ENCODE measurements at regions not wholly inside any gene's neighbourhood (a gene's known extent, or its start where the extent isn't known, plus 50 kb on each side); places are given as distances from the start of the nearest gene placed in this dataset.

DNA sequence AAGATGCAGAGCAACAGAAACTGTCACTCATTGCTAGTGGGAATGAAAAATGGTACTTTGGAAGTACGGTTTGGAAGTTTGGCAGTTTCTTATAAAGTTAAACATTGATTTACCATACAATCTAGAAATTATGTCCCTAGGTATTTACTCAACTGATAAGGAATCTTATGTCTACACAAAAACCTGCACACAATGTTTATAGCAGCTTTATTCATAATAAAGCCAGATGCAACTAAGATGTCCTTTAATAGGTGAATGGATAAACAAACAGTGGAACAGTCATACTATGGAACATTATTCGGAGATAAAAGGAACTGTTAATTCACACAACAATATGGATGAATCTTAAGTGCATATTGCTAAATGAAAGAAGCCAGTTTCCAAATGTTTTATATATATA lies 96.2 kb upstream of the SIRPA start:
- Histone ChIP-seq H3K36me3 (no peaks in the 10 kb centered on the region), H3K4me3 (no peak overlapping the region), H3K9me3 (replicated peaks) (no peaks in the 10 kb centered on the region), H3K27me3 (ENCODE audit: low read depth) (peaks cover 11% of the 10 kb centered on the region), H3K4me1 (peaks cover 29% of the 10 kb centered on the region), H3K27ac (replicated peaks) (no peak overlapping the region)
- intact Hi-C loops (cut with micrococcal nuclease), result no loop called here
- no peak for DNase-seq
- no peak for TF ChIP-seq CTCF (IDR thresholded peaks at IDR 0.05; ENCODE audit: borderline replicate concordance)

GRCh38 chr20:1793821-1794220 lies 101.4 kb upstream of the SIRPA start:
- DNase-seq, result no peak
- Histone ChIP-seq H3K27me3 (ENCODE audit: low read depth) (peaks cover 33% of the 10 kb centered on the region), H3K4me1 (no peaks in the 10 kb centered on the region), H3K27ac (replicated peaks) (no peak overlapping the region), H3K4me3 (no peak overlapping the region), H3K36me3 (no peaks in the 10 kb centered on the region), H3K9me3 (replicated peaks) (no peaks in the 10 kb centered on the region)
- intact Hi-C loops (cut with micrococcal nuclease), result no loop called here
- no peak for TF ChIP-seq CTCF (IDR thresholded peaks at IDR 0.05; ENCODE audit: borderline replicate concordance)

DNA sequence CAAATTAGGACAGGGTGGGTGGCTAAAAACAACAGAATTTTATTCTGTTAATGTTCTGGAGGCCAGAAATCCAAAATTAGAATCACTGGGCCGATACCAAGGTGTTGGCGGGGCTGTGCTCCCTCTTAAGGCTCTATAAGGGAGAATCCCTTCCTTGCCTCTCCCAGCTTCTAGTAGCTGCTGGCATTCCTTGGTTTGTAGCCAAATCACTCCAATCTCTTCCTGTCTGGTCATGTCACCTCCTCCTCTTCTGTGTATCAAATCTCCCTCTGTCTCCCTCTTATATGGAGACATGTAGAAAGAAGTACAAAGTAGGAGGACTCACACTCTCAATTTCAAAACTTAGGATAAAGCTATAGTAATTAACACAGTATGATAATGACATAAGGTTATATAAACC lies 102.9 kb upstream of the SIRPA start:
- H3K9me3 ChIP-seq (replicated peaks), result no peaks in the 10 kb centered on the region
- no peak for TF ChIP-seq CTCF (IDR thresholded peaks at IDR 0.05; ENCODE audit: borderline replicate concordance)
- no peaks in the 10 kb centered on the region for H3K36me3 ChIP-seq
- H3K27me3 ChIP-seq (ENCODE audit: low read depth), result peaks cover 47% of the 10 kb centered on the region
- H3K4me1 ChIP-seq, result no peaks in the 10 kb centered on the region
- no peak for DNase-seq
- no peak overlapping the region for H3K4me3 ChIP-seq
- intact Hi-C loops (cut with micrococcal nuclease), result no loop called here
- H3K27ac ChIP-seq (replicated peaks), result no peak overlapping the region

- Histone ChIP-seq H3K4me1 (no peaks in the 10 kb centered on the region), H3K36me3 (no peaks in the 10 kb centered on the region), H3K4me3 (no peak overlapping the region), H3K9me3 (replicated peaks) (no peaks in the 10 kb centered on the region), H3K27me3 (ENCODE audit: low read depth) (peaks cover 65% of the 10 kb centered on the region), H3K27ac (replicated peaks) (no peak overlapping the region)
- intact Hi-C loops (cut with micrococcal nuclease), result no loop called here
- no peak for DNase-seq
- TF ChIP-seq CTCF (IDR thresholded peaks at IDR 0.05; ENCODE audit: borderline replicate concordance), result no peak
Observed at GRCh38 chr20:1790386-1790785, 104.8 kb upstream of the SIRPA start.

DNA sequence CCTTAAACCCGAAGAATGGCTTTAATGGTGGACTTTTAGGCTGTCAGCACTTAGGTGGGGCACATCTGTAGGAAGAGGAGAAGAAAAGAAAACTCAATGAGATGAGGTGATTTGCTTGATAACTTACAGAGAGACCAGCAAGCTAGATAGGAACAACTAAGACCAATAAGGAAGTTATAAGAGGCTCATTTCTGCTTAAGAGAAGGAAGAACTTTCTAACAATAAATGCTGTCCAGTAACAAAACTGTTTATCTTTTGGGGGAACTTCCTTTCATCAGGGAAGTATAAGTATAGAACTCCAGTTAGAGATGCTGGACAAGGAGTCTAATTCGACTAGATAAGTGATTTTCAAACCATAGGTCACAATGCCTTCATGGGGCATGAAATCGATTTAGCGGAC lies 107.2 kb upstream of the SIRPA start:
- H3K4me3 ChIP-seq, result no peak overlapping the region
- H3K4me1 ChIP-seq, result no peaks in the 10 kb centered on the region
- H3K27ac ChIP-seq (replicated peaks), result no peak overlapping the region
- intact Hi-C loops (cut with micrococcal nuclease), result no loop called here
- TF ChIP-seq CTCF (IDR thresholded peaks at IDR 0.05; ENCODE audit: borderline replicate concordance), result no peak
- H3K36me3 ChIP-seq, result no peaks in the 10 kb centered on the region
- no peak for DNase-seq
- peaks cover 81% of the 10 kb centered on the region for H3K27me3 ChIP-seq (ENCODE audit: low read depth)
- no peaks in the 10 kb centered on the region for H3K9me3 ChIP-seq (replicated peaks)

- DNase-seq, result no peak
- Histone ChIP-seq H3K4me1 (no peaks in the 10 kb centered on the region), H3K9me3 (replicated peaks) (no peaks in the 10 kb centered on the region), H3K4me3 (no peak overlapping the region), H3K36me3 (no peaks in the 10 kb centered on the region), H3K27me3 (ENCODE audit: low read depth) (peaks cover 82% of the 10 kb centered on the region), H3K27ac (replicated peaks) (no peak overlapping the region)
- intact Hi-C loops (cut with micrococcal nuclease), result no loop called here
- no peak for TF ChIP-seq CTCF (IDR thresholded peaks at IDR 0.05; ENCODE audit: borderline replicate concordance)
Observed at GRCh38 chr20:1786486-1786885, 108.7 kb upstream of the SIRPA start.
